ENCODE measurements at regions not wholly inside any gene's neighbourhood (a gene's known extent, or its start where the extent isn't known, plus 50 kb on each side); places are given as distances from the start of the nearest gene placed in this dataset.
"Not testable (repeated sequence)": the region's sequence is repeated elsewhere in the genome, so short reads cannot be mapped to it uniquely, and the experiment has no call there.

GRCh38 chrX:26915064-26915463 lies 548.1 kb downstream of the PPP4R3C start:
- TF ChIP-seq CTCF (conservative IDR thresholded peaks at IDR 0.05; ENCODE audit: low read depth): no peak
- POLR2A ChIA-PET (ENCODE audit: low non-redundant PET): no interaction called here
- H3K27ac ChIP-seq: no peak overlapping the region
- no peak for DNase-seq (ENCODE audit: low spot score)
- CTCF ChIA-PET: no interaction called here

- H3K27ac ChIP-seq: no peak overlapping the region
- no peak for DNase-seq (ENCODE audit: low spot score)
- ChIA-PET POLR2A (ENCODE audit: low non-redundant PET) (no interaction called here), CTCF (no interaction called here)
- TF ChIP-seq CTCF (conservative IDR thresholded peaks at IDR 0.05; ENCODE audit: low read depth): no peak
Observed at GRCh38 chrX:26914232-26914631, 548.9 kb downstream of the PPP4R3C start.

- POLR2A ChIA-PET (ENCODE audit: low non-redundant PET); DNase-seq (ENCODE audit: low spot score); H3K27ac ChIP-seq; CTCF ChIA-PET: not testable (repeated sequence)
Observed at GRCh38 chrX:26911785-26912184, 551.4 kb downstream of the PPP4R3C start.

GRCh38 chrX:26909728-26910127 lies 553.4 kb downstream of the PPP4R3C start:
- no peak overlapping the region for H3K27ac ChIP-seq
- DNase-seq (ENCODE audit: low spot score): no peak
- no peak for TF ChIP-seq CTCF (conservative IDR thresholded peaks at IDR 0.05; ENCODE audit: low read depth)
- CTCF ChIA-PET: no interaction called here
- POLR2A ChIA-PET (ENCODE audit: low non-redundant PET): no interaction called here

GRCh38 chrX:26908218-26908617 lies 554.9 kb downstream of the PPP4R3C start:
- TF ChIP-seq CTCF (conservative IDR thresholded peaks at IDR 0.05; ENCODE audit: low read depth): no peak
- H3K27ac ChIP-seq: no peak overlapping the region
- ChIA-PET CTCF (no interaction called here), POLR2A (ENCODE audit: low non-redundant PET) (no interaction called here)
- DNase-seq (ENCODE audit: low spot score): no peak

GRCh38 chrX:26889574-26889973 lies 573.6 kb downstream of the PPP4R3C start:
- no peak for DNase-seq (ENCODE audit: low spot score)
- POLR2A ChIA-PET (ENCODE audit: low non-redundant PET): no interaction called here
- CTCF ChIA-PET: no interaction called here
- TF ChIP-seq CTCF (conservative IDR thresholded peaks at IDR 0.05; ENCODE audit: low read depth): no peak
- no peak overlapping the region for H3K27ac ChIP-seq

- no peak for TF ChIP-seq CTCF (conservative IDR thresholded peaks at IDR 0.05; ENCODE audit: low read depth)
- POLR2A ChIA-PET (ENCODE audit: low non-redundant PET): no interaction called here
- CTCF ChIA-PET: no interaction called here
- DNase-seq (ENCODE audit: low spot score): no peak
- no peak overlapping the region for H3K27ac ChIP-seq
Observed at GRCh38 chrX:26873736-26874135, 589.4 kb downstream of the PPP4R3C start.

Measured in RWPE1 (cell line).